Transverse colon (tissue), 4 donors: ENCODE measurements at regions not wholly inside any gene's neighbourhood (a gene's known extent, or its start where the extent isn't known, plus 50 kb on each side); places are given as distances from the start of the nearest gene placed in this dataset.

Experiments used
- CTCF ChIP-seq, 5 experiments: fragments of 200-600 bp in 3 of 5; fragments of 450-650 bp in 2 of 5; sonication (generic) in 3 of 5; IDR thresholded peaks; 1 replicate in 2 of 5; 2 replicates in 3 of 5; pipeline ENCODE4 v1.5.1; 2016 to 2017; ENCODE audit warnings: antibody characterized with exemption in 5 of 5, inconsistent platforms in 3 of 5, mild to moderate bottlenecking in 2 of 5, moderate library complexity in 1 of 5
- EP300 ChIP-seq: sonication (generic); formaldehyde crosslinking; IDR thresholded peaks from one replicate; pipeline ENCODE4 v1.6.1; 2017; ENCODE audit warnings: antibody characterized with exemption, low read depth
- POLR2A ChIP-seq: fragments of 450-650 bp; IDR thresholded peaks from one replicate; pipeline ENCODE4 v1.6.1; 2016; ENCODE audit warnings: antibody characterized with exemption, mild to moderate bottlenecking, moderate library complexity
- POLR2AphosphoS5 ChIP-seq, 3 donors: sonication (generic); formaldehyde crosslinking; IDR thresholded peaks; one replicate each; pipeline ENCODE4 v1.6.1; 2016; ENCODE audit warnings: antibody characterized with exemption in 3 of 3

- TF ChIP-seq CTCF (IDR thresholded peaks at IDR 0.05) (no peak), EP300 (no peak), POLR2AphosphoS5 (IDR thresholded peaks at IDR 0.05) (no peak), POLR2A (no peak)
Measured at GRCh38 chr12:74983917-74984316, 225.7 kb downstream of the KCNC2 start.
